Glomerular visceral epithelial cell (primary cell): ENCODE measurements at regions not wholly inside any gene's neighbourhood (a gene's known extent, or its start where the extent isn't known, plus 50 kb on each side); places are given as distances from the start of the nearest gene placed in this dataset.
"Not testable (repeated sequence)": the region's sequence is repeated elsewhere in the genome, so short reads cannot be mapped to it uniquely, and the experiment has no call there.

Source experiments
- DNase-seq: peaks from one replicate; pipeline ENCODE4 v3.0.0-alpha.2; 2016; ENCODE audit errors: extremely low spot score

- not testable (repeated sequence) for DNase-seq
Observed at GRCh38 chr6:155858906-155859305, 403.3 kb upstream of the NOX3 start.

DNA sequence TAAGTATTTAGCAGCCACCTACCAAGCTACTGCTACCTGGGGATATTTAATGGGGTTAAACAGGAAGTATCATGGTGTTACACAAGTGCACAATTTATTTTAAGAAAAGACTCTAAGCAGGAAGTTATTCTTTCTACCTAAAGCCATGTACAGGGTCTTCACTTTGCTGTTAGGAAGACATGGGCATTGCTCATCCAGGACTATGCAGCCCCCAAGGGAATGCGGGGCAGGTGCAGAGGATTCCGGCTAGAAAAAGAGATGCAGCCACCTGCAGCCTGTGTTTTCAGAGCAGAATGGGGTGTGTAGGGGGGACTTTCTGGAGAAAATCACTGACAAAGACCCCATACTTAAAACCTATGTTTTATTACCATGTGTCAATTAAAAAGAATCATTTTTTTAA, 399.1 kb upstream of the NOX3 start:
- no peak for DNase-seq

DNA sequence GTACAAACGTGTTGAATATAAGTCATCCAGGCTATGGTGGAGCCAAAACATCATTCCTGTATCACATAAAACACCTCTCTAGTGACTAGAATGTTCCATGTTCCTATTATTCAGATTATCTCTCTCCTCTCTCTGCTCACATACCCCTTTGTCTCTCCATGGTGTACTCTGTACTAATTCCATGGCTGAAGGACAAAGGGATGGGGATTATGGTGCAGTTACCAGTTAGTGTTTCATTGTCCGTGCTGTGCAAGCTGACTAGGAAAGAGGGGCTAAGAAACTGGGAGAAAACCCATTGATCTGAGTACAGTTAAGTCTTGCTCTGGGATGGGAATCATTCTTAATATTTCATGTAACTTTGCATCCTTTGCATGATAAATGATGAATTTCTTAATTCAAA, 397.4 kb upstream of the NOX3 start:
- DNase-seq: no peak

GRCh38 chr6:155850408-155850841, 394.8 kb upstream of the NOX3 start:
- peak; percentile 39 for DNase-seq

DNA sequence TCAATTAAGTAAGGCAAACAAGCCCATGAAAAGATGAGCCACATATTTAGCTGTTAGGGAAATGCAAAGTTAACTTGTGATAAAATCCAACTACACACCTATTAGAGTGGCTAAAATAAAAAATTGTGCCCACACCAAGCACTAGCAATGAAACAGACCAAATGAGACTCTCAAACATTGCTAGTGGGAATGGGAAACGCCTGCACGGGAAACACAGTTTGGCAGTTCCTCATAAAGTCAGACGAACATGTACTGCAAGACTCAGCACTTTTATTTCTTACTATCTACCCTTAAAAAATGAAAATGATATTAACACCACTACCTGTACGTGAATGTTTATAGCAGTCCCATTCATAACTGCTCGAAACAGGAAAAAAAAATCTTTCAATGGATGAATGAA, 392.1 kb upstream of the NOX3 start:
- DNase-seq: no peak

DNA sequence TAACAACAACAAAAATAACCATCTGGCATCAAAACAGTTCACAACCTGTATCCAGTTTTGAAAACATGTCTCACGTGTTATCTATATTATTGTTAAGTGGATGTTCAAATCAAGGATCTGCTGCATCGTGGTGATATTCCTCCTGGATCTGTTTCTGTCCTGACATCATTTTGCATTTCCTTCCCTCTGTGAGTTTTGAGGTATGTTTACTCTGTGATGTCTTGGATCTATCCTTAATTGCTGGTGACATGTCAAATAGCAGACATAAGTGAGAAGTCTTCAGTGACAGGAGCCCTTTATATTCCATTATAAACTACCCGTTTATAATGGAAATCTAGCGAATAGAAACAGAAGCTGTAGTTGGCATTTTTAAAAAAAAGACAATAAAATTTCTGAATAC, 381.8 kb upstream of the NOX3 start:
- DNase-seq: no peak

DNA sequence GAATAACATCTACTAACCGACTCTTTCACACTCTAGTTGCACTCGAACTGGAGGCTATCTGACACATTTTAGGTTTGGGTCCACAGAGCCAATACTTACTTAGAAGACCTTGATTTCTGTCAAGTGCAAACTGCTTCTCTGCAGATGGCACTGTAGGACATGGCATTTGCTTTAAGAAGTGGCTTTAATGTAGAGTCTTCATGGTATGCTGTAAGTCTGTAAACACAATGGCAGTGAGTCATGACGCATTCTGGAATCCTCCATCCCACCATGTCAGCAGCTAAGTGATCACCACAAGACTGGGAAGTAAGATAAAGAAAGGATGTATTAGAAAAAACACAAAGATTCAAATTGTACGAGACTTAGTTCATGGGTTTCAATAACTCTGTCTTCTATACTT, 377.0 kb upstream of the NOX3 start:
- peak; percentile 7 for DNase-seq

DNA sequence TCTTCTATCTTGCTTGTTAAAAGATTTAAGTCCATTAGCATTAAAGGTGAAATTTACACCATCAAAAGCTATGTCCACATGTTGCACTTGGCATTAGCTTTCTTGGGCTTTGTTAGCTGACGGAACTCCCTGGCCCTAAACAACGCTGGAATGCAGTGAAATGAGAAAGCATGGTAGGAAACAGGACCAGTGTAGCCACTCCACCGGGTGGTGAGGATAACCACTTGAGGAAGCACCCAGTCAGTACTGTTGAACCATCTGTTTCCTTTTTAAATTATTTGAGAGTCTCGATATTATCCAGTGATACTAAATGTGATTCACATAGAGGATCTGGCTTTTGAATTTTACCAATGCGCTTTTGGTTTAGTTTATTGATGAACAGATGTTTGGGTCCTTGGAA, 374.9 kb upstream of the NOX3 start:
- DNase-seq: no peak

- no peak for DNase-seq
Observed at GRCh38 chr6:155829646-155830045, 374.0 kb upstream of the NOX3 start.

DNA sequence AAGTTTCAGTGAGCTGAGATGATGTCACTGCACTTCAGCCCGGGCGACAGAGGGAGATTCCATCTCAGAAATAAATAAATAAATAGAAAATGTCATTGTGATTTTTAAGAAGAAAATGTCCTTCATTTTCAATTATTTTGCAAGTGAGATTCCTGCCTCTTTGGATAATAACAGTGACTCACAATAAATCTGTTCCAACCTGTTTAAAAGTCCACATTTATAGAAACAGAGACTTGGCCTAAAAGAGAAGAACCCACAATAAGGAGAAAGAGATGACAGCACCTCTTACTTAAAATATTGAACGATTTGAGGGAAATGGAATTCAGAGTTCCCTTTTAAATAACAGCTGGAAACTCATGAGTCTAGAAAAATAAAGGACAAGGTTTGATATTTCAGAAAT, 373.4 kb upstream of the NOX3 start:
- no peak for DNase-seq

- DNase-seq: no peak
Observed at GRCh38 chr6:155818698-155819097, 363.1 kb upstream of the NOX3 start.

DNA sequence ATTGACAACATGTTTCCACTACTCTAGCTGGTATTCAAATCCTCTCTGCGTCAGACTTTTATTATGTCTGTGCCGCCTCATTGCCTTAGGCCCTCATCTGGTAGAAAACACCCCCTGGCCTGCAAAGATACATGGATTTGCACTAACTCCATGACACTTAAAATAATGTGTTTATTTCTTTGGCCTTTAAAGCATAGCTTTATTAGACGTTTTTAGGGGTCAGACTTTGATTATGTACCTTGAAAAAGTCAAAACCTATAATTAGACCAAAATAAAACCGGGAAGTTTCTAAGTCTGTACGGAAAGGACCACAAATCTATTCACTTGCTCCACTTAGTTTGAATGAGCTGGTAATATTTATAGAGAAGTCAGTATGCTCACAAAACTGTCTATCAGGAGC, 357.9 kb upstream of the NOX3 start:
- no peak for DNase-seq

DNA sequence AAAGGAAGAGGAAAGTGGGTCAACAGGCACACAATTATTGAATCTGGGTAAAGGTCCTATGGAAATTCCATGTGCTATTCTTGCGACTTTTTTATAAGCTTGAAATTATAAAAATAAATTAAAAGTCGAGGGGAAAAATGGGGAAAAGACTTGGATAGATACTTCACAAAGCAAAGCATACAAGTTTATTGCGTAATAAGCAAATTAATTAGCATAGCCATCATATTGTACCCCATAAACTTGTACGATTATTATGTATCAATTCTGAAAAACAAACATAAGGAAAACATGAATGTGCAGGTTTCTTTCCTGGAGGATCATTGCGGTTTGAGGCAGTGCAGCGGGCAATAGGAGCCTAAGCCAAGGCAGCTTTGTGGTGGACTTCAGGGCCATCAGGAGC, 351.6 kb upstream of the NOX3 start:
- DNase-seq: no peak

- no peak for DNase-seq
Observed at GRCh38 chr6:155801046-155801445, 345.4 kb upstream of the NOX3 start.

DNA sequence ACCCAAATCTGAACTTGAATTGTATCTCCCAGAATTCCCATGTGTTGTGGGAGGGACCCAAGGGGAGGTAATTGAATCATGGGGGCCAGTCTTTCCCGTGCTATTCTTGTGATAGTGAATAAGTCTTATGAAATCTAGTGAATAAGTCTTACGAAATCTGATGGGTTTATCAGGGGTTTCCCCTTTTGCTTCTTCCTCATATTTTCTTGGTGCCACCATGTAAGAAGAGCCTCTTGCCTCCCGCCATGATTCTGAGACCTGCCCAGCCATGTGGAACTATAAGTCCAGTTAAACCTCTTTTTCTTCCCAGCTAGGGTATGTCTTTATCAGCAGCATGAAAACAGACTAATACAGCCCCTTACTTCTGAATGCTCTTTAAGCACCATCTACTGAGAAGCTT, 343.2 kb upstream of the NOX3 start:
- DNase-seq: peak; percentile 41

- DNase-seq: peak; percentile 80
Observed at GRCh38 chr6:155795173-155795796, 339.6 kb upstream of the NOX3 start.

- DNase-seq: no peak
Observed at GRCh38 chr6:155791891-155792290, 336.3 kb upstream of the NOX3 start.

GRCh38 chr6:155791186-155791585, 335.5 kb upstream of the NOX3 start:
- no peak for DNase-seq

DNA sequence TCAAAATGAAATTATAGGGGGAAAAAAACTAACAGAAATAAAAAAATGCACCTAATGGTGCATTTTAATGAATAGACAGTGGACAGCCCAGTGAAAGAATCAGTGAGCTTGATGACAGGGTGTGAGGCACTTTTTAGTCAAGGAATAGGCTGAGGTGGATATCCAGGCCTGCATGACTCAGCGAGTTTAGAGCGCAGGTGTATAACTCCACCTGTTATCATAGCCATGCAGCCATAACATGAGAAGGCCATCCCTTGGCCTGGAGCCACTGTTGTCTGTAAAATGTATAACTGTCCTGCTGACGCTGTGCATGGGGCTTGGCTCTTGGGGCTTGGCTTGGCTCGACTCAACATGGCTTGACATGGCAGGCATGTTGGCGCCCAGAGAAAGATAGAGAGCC, 331.5 kb upstream of the NOX3 start:
- no peak for DNase-seq

DNA sequence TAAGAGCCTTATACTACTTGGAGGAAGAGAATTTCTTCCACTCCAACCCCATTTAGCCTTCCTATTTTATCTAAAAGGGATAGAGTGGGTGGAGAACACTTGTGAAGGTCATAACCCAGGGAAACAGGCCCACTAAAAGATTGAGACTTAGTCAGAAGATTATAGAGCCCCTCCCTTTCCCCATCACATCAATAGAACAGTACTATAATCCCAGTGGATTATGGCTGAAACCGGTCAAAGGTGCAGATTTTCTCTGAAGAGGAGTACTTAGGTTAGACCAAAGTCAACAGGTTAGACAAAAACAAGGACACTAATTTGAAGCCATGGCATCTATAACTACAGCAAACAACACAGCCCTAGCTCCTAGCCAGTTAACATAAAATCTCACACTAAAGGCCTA, 330.9 kb upstream of the NOX3 start:
- no peak for DNase-seq

GRCh38 chr6:155782739-155783459, 327.3 kb upstream of the NOX3 start:
- no peak for DNase-seq

DNA sequence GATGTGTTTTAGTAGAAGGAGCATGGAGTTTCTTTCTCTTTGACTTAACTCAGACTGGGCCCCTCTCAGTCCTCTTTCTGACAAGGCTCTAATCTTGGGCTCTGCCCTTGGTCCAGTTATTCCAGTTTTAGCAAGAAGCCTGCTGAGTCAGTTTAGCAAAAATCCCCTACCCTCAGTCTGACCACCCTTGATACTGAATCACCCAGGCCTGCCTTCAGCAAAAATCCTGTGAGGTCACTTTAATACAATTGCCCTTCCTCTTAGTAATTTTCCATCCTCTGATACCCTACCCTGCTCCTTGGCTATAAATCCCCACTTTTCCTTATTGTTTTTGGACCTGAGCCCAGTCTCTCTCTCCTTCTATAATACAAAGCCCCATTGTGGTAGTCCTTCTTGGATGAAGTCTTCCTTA, 326.7 kb upstream of the NOX3 start:
- DNase-seq: peak; percentile 94

- no peak for DNase-seq
Observed at GRCh38 chr6:155779456-155779855, 323.8 kb upstream of the NOX3 start.

DNA sequence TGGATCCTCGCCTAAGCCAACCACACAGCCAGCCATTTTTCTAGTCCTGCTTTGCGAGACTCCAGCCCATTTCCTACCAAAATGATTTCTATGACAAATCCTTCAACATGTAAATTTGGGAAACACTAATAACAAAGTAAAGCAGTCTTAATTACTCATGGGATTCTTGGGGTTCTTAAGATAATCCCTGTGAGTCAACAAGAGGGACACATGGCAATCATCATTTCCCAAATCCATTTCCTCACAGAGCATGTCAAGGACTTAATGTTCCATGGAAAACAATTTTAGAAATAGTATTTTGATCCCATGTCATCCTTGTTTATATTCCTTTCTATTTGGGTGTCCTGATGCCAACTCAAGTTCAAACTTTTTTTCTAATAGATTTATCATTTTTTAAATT, 322.7 kb upstream of the NOX3 start:
- DNase-seq: no peak
